AG09319 (cell line): ENCODE measurements at regions not wholly inside any gene's neighbourhood (a gene's known extent, or its start where the extent isn't known, plus 50 kb on each side); places are given as distances from the start of the nearest gene placed in this dataset.

Experiments
- DNase-seq: peaks from one replicate; pipeline ENCODE4 v3.0.0-alpha.2; 2010; ENCODE audit warnings: low read depth; ENCODE audit errors: extremely low read depth
- CTCF ChIP-seq: IDR thresholded peaks from 2 replicates; pipeline ENCODE4 v1.5.1; 2011; ENCODE audit warnings: low read depth, mild to moderate bottlenecking, inconsistent platforms, low read length, moderate library complexity

GRCh38 chr2:18731666-18732065 is 142.3 kb upstream of the NT5C1B start:
- TF ChIP-seq CTCF = no peak
- DNase-seq = no peak

- no peak for TF ChIP-seq CTCF
- no peak for DNase-seq
Measured at GRCh38 chr2:18724371-18725145, 135.2 kb upstream of the NT5C1B start.

GRCh38 chr2:18723219-18723618 is 133.8 kb upstream of the NT5C1B start:
- no peak for DNase-seq
- no peak for TF ChIP-seq CTCF

GRCh38 chr2:18722101-18722500 is 132.7 kb upstream of the NT5C1B start:
- no peak for DNase-seq
- TF ChIP-seq CTCF = no peak

- DNase-seq = no peak
- TF ChIP-seq CTCF = no peak
Measured at GRCh38 chr2:18721038-18721922, 131.9 kb upstream of the NT5C1B start.

GRCh38 chr2:18719978-18720775 is 130.8 kb upstream of the NT5C1B start:
- no peak for TF ChIP-seq CTCF
- no peak for DNase-seq
